WTC11 (cell line): ENCODE measurements at regions not wholly inside any gene's neighbourhood (a gene's known extent, or its start where the extent isn't known, plus 50 kb on each side); places are given as distances from the start of the nearest gene placed in this dataset.

Experiments
- ATAC-seq: fragments of 200-7000 bp; cut with Tn5 transposase; 2 replicates; pipeline ENCODE4 v1.10.0; 2021; ENCODE audit warnings: mild to moderate bottlenecking, moderate library complexity
- CTCF ChIA-PET: fragments of 300-600 bp; sonication (Branson Sonifier 250); formaldehyde crosslinking; loops from one replicate; lab custom pipeline; 2021; ENCODE audit warnings: antibody characterized with exemption; lab: Charles Lee
- POLR2A ChIA-PET: fragments of 350-600 bp; sonication (Branson Sonifier 250); formaldehyde crosslinking; loops from one replicate; lab custom pipeline; 2021; ENCODE audit warnings: antibody characterized with exemption; lab: Charles Lee
- DNase-seq: peaks from one replicate; pipeline ENCODE4 v3.0.0; 2021; ENCODE audit warnings: low spot score
- H3K27ac Mint-ChIP-seq: 2 replicates; pipeline ENCODE4 v1.8.0; 2021; ENCODE audit warnings: mixed read lengths
- H3K27me3 Mint-ChIP-seq: 2 replicates; pipeline ENCODE4 v1.8.0; 2021; ENCODE audit warnings: low read depth, mild to moderate bottlenecking, moderate library complexity, mixed read lengths
- H3K36me3 Mint-ChIP-seq: 2 replicates; pipeline ENCODE4 v1.8.0; 2021; ENCODE audit warnings: mixed read lengths
- H3K4me1 Mint-ChIP-seq: 2 replicates; pipeline ENCODE4 v1.8.0; 2022; ENCODE audit warnings: mixed read lengths
- H3K4me3 Mint-ChIP-seq: 2 replicates; pipeline ENCODE4 v1.8.0; 2021; ENCODE audit warnings: mild to moderate bottlenecking, moderate library complexity, mixed read lengths
- H3K9me3 Mint-ChIP-seq: 2 replicates; pipeline ENCODE4 v1.8.0; 2021; ENCODE audit warnings: mixed read lengths
- CBFB ChIP-seq: sonication (generic); formaldehyde crosslinking; IDR thresholded peaks from 2 replicates; pipeline ENCODE4 v1.8.1; 2022; ENCODE audit warnings: mild to moderate bottlenecking, low read depth, missing genetic modification reagents
- CREB1 ChIP-seq: sonication (generic); formaldehyde crosslinking; IDR thresholded peaks from 2 replicates; pipeline ENCODE4 v1.8.0; 2023; ENCODE audit warnings: mild to moderate bottlenecking, missing genetic modification reagents
- GABPB1 ChIP-seq: sonication (generic); formaldehyde crosslinking; IDR thresholded peaks from 2 replicates; pipeline ENCODE4 v1.8.1; 2023; ENCODE audit warnings: mild to moderate bottlenecking, missing genetic modification reagents
- HMGA2 ChIP-seq: fragments of 250-450 bp; sonication (Bioruptor Pico); IDR thresholded peaks from 2 replicates; pipeline ENCODE4 v1.4.0; 2021; ENCODE audit warnings: mild to moderate bottlenecking, moderate library complexity
- IRF2 ChIP-seq: sonication (generic); formaldehyde crosslinking; IDR thresholded peaks from 2 replicates; pipeline ENCODE4 v1.8.0; 2022; ENCODE audit warnings: low read depth, missing genetic modification reagents, borderline replicate concordance
- JAZF1 ChIP-seq: fragments of 250-450 bp; sonication (Bioruptor Pico); IDR thresholded peaks from 2 replicates; pipeline ENCODE4 v1.9.0; 2021; ENCODE audit warnings: moderate library complexity, mild to moderate bottlenecking, inconsistent platforms
- JUN ChIP-seq: sonication (generic); formaldehyde crosslinking; IDR thresholded peaks from 2 replicates; pipeline ENCODE4 v1.8.0; 2023; ENCODE audit warnings: mild to moderate bottlenecking, missing genetic modification reagents
- MXD4 ChIP-seq: fragments of 250-450 bp; sonication (Bioruptor Pico); IDR thresholded peaks from 2 replicates; pipeline ENCODE4 v1.8.0; 2021; ENCODE audit warnings: mild to moderate bottlenecking, moderate library complexity, borderline replicate concordance
- MYBL2 ChIP-seq: sonication (generic); formaldehyde crosslinking; IDR thresholded peaks from 2 replicates; pipeline ENCODE4 v1.8.1; 2023; ENCODE audit warnings: mild to moderate bottlenecking, moderate library complexity, missing genetic modification reagents
- NFYB ChIP-seq: sonication (generic); formaldehyde crosslinking; conservative IDR thresholded peaks from 2 replicates; pipeline ENCODE4 v1.8.0; 2022; ENCODE audit warnings: low read depth, missing genetic modification reagents
- PRRX2 ChIP-seq: fragments of 250-450 bp; sonication (Bioruptor Pico); IDR thresholded peaks from 2 replicates; pipeline ENCODE4 v1.8.0; 2021; ENCODE audit warnings: mild to moderate bottlenecking
- SMAD4 ChIP-seq: sonication (generic); formaldehyde crosslinking; IDR thresholded peaks from 2 replicates; pipeline ENCODE4 v1.8.0; 2022; ENCODE audit warnings: mild to moderate bottlenecking, missing genetic modification reagents
- SP1 ChIP-seq: sonication (generic); formaldehyde crosslinking; conservative IDR thresholded peaks from 2 replicates; pipeline ENCODE4 v1.8.1; 2022; ENCODE audit warnings: missing genetic modification reagents
- TP53 ChIP-seq: sonication (generic); formaldehyde crosslinking; IDR thresholded peaks from 2 replicates; pipeline ENCODE4 v1.8.1; 2023; ENCODE audit warnings: mild to moderate bottlenecking, missing genetic modification reagents
- ZNF138 ChIP-seq: sonication (generic); formaldehyde crosslinking; conservative IDR thresholded peaks from 2 replicates; pipeline ENCODE4 v1.8.1; 2022; ENCODE audit warnings: mild to moderate bottlenecking, moderate library complexity, missing genetic modification reagents
- ZNF423 ChIP-seq: fragments of 250-450 bp; sonication (Bioruptor Pico); IDR thresholded peaks from 2 replicates; pipeline ENCODE4 v2.1.2; 2022; ENCODE audit warnings: mild to moderate bottlenecking, moderate library complexity
- TF ChIP-seq, protein P1 (sequence below): sonication (generic); formaldehyde crosslinking; IDR thresholded peaks from 2 replicates; pipeline ENCODE4 v1.8.1; 2022; ENCODE audit warnings: mild to moderate bottlenecking, moderate library complexity, missing genetic modification reagents
- TF ChIP-seq, protein P2 (sequence below): fragments of 250-450 bp; sonication (Bioruptor Pico); IDR thresholded peaks from 2 replicates; pipeline ENCODE4 v1.8.0; 2021; ENCODE audit warnings: mild to moderate bottlenecking
- TF ChIP-seq, protein P3 (sequence below): sonication (generic); formaldehyde crosslinking; IDR thresholded peaks from 2 replicates; pipeline ENCODE4 v1.8.0; 2022; ENCODE audit warnings: mild to moderate bottlenecking, missing genetic modification reagents
- TF ChIP-seq, protein P4 (sequence below): fragments of 250-450 bp; sonication (Bioruptor Pico); IDR thresholded peaks from 2 replicates; pipeline ENCODE4 v1.9.0; 2021; ENCODE audit warnings: mild to moderate bottlenecking, borderline replicate concordance
- TF ChIP-seq, protein P5 (sequence below): sonication (generic); formaldehyde crosslinking; IDR thresholded peaks from 2 replicates; pipeline ENCODE4 v1.8.0; 2023; ENCODE audit warnings: mild to moderate bottlenecking, missing genetic modification reagents

DNA sequence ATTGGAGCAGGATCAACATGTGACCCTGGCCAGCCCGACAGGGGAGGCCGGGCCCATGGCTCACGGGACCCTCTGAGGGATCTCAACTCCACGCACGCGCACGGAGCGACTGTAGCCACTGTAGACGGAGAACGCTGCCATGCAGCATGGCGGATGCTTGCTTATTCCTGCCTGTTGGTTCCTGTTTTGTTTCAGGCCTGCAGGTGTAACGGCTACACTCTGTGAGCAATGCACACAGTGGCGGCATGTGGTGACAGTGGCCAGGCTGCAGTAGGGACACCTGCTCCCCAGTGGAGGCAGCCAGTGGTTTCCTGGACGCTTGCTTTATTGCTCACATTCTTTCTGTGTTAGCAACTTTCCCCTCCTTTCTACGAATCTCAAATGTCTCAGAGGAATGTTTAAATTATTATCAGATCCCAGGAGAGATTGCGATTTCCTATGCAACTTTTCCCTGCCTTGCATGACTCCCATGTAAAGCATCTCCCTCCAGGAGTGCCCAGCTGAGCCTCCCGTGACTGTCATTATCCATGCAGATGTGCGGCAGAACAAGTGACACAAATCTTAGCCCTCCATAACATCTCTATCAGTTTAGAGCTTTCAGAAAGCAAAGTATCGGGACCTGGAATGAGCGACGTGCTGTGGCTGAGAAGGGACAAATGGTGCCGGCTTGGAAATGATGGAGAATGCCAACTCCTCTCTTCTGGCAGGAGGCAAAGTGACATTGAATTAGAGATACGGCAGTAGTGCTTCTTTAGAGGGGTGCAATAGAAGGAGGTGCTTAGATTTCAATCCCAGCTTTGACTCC lies 209.7 kb downstream of the ASB1 start:
- no peak overlapping the region for H3K4me3 Mint-ChIP-seq
- POLR2A ChIA-PET, result no interaction called here

DNA sequence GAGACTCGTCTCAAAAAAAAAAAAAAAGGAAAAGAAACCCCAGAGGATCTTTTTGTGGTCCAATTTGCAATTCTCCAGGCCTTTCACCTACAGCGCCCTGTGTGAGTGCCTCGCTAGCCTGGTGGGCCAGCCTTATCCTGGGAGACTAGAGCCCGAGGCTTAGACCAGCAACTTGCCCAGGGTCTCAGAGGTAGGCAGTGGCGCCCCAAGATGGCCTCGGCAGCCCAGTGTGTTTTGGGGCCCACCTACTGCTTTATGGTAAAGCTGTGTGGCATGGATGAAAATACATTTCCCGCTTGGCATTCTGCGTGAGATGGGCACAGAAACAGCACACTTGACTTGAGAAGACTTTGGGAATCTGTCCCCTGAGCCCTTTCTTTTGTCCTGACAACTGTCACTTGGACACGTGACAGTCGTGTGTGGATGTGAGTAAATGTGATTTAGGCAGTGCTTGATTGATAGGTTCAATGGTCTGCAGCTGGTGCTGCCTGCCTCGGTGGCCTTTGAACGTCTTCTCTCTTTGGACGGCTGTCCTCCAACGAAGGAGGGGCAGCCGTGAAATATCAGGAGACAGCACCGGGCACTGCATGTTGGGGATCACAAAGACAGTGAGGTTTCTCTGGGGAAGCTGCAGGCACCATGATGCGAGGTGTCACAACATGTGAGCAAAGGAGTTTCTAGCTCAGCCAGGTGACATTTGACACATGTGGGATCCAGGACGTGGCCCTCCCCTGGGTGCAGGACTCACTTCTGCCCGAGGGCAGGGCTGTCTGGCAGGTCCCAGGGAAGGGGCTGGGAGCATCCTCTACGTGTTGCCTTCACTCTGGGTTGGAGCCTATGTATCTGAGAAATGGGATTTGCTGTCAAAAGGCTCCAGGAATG lies 209.5 kb upstream of the TWIST2 start:
- Mint-ChIP-seq H3K36me3 (no peaks in the 10 kb centered on the region), H3K4me3 (no peak overlapping the region), H3K27me3 (no peaks in the 10 kb centered on the region), H3K27ac (no peak overlapping the region), H3K4me1 (no peaks in the 10 kb centered on the region), H3K9me3 (no peaks in the 10 kb centered on the region)
- no peak for ATAC-seq
- TF ChIP-seq MXD4 (CRISPR knock-in tag), result no peak
- no peak for TF ChIP-seq JAZF1 (CRISPR knock-in tag)
- TF ChIP-seq SP1, result no peak
- no peak for TF ChIP-seq CREB1
- no peak for TF ChIP-seq MYBL2 (CRISPR knock-in tag)
- no peak for TF ChIP-seq ZNF138 (CRISPR knock-in tag)
- TF ChIP-seq, protein P1, sequence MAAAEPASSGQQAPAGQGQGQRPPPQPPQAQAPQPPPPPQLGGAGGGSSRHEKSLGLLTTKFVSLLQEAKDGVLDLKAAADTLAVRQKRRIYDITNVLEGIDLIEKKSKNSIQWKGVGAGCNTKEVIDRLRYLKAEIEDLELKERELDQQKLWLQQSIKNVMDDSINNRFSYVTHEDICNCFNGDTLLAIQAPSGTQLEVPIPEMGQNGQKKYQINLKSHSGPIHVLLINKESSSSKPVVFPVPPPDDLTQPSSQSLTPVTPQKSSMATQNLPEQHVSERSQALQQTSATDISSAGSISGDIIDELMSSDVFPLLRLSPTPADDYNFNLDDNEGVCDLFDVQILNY (CRISPR knock-in tag), result no peak
- TF ChIP-seq, protein P2, sequence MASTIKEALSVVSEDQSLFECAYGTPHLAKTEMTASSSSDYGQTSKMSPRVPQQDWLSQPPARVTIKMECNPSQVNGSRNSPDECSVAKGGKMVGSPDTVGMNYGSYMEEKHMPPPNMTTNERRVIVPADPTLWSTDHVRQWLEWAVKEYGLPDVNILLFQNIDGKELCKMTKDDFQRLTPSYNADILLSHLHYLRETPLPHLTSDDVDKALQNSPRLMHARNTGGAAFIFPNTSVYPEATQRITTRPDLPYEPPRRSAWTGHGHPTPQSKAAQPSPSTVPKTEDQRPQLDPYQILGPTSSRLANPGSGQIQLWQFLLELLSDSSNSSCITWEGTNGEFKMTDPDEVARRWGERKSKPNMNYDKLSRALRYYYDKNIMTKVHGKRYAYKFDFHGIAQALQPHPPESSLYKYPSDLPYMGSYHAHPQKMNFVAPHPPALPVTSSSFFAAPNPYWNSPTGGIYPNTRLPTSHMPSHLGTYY (CRISPR knock-in tag), result no peak
- TF ChIP-seq, protein P3, sequence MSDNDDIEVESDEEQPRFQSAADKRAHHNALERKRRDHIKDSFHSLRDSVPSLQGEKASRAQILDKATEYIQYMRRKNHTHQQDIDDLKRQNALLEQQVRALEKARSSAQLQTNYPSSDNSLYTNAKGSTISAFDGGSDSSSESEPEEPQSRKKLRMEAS (CRISPR knock-in tag), result no peak
- TF ChIP-seq PRRX2 (CRISPR knock-in tag), result no peak
- TF ChIP-seq, protein P4, sequence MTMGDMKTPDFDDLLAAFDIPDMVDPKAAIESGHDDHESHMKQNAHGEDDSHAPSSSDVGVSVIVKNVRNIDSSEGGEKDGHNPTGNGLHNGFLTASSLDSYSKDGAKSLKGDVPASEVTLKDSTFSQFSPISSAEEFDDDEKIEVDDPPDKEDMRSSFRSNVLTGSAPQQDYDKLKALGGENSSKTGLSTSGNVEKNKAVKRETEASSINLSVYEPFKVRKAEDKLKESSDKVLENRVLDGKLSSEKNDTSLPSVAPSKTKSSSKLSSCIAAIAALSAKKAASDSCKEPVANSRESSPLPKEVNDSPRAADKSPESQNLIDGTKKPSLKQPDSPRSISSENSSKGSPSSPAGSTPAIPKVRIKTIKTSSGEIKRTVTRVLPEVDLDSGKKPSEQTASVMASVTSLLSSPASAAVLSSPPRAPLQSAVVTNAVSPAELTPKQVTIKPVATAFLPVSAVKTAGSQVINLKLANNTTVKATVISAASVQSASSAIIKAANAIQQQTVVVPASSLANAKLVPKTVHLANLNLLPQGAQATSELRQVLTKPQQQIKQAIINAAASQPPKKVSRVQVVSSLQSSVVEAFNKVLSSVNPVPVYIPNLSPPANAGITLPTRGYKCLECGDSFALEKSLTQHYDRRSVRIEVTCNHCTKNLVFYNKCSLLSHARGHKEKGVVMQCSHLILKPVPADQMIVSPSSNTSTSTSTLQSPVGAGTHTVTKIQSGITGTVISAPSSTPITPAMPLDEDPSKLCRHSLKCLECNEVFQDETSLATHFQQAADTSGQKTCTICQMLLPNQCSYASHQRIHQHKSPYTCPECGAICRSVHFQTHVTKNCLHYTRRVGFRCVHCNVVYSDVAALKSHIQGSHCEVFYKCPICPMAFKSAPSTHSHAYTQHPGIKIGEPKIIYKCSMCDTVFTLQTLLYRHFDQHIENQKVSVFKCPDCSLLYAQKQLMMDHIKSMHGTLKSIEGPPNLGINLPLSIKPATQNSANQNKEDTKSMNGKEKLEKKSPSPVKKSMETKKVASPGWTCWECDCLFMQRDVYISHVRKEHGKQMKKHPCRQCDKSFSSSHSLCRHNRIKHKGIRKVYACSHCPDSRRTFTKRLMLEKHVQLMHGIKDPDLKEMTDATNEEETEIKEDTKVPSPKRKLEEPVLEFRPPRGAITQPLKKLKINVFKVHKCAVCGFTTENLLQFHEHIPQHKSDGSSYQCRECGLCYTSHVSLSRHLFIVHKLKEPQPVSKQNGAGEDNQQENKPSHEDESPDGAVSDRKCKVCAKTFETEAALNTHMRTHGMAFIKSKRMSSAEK (CRISPR knock-in tag), result no peak
- TF ChIP-seq HMGA2, result no peak
- TF ChIP-seq IRF2 (CRISPR knock-in tag), result no peak
- TF ChIP-seq TP53 (CRISPR knock-in tag), result no peak
- TF ChIP-seq SMAD4 (CRISPR knock-in tag), result no peak
- TF ChIP-seq ZNF423, result no peak
- TF ChIP-seq NFYB (CRISPR knock-in tag), result no peak
- no peak for TF ChIP-seq JUN (CRISPR knock-in tag)
- no peak for TF ChIP-seq GABPB1
- TF ChIP-seq CBFB (CRISPR knock-in tag), result no peak
- CTCF ChIA-PET, result interaction anchor here (1.0 kb wide), 1 partner anchor 73 kb away, joined by 6 read pairs; no protein-coding TSS in a partner anchor
- POLR2A ChIA-PET, result no interaction called here
- no peak for DNase-seq

More for the DNA sequence above, 209.7 kb downstream of the ASB1 start:
- TF ChIP-seq, protein P5, sequence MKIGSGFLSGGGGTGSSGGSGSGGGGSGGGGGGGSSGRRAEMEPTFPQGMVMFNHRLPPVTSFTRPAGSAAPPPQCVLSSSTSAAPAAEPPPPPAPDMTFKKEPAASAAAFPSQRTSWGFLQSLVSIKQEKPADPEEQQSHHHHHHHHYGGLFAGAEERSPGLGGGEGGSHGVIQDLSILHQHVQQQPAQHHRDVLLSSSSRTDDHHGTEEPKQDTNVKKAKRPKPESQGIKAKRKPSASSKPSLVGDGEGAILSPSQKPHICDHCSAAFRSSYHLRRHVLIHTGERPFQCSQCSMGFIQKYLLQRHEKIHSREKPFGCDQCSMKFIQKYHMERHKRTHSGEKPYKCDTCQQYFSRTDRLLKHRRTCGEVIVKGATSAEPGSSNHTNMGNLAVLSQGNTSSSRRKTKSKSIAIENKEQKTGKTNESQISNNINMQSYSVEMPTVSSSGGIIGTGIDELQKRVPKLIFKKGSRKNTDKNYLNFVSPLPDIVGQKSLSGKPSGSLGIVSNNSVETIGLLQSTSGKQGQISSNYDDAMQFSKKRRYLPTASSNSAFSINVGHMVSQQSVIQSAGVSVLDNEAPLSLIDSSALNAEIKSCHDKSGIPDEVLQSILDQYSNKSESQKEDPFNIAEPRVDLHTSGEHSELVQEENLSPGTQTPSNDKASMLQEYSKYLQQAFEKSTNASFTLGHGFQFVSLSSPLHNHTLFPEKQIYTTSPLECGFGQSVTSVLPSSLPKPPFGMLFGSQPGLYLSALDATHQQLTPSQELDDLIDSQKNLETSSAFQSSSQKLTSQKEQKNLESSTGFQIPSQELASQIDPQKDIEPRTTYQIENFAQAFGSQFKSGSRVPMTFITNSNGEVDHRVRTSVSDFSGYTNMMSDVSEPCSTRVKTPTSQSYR (CRISPR knock-in tag), result no peak
- TF ChIP-seq, all 79 proteins: peak for 0
- H3K9me3 Mint-ChIP-seq, result no peaks in the 10 kb centered on the region
- no peaks in the 10 kb centered on the region for H3K36me3 Mint-ChIP-seq
- H3K27me3 Mint-ChIP-seq, result no peaks in the 10 kb centered on the region
- CTCF ChIA-PET, result no interaction called here
- H3K27ac Mint-ChIP-seq, result no peak overlapping the region
- ATAC-seq (no peak), DNase-seq (no peak)
- no peaks in the 10 kb centered on the region for H3K4me1 Mint-ChIP-seq
